ENCODE measurements at regions not wholly inside any gene's neighbourhood (a gene's known extent, or its start where the extent isn't known, plus 50 kb on each side); places are given as distances from the start of the nearest gene placed in this dataset.
A peak's percentile ranks its signal among the peaks of the same experiment; 100 is the strongest.

DNA sequence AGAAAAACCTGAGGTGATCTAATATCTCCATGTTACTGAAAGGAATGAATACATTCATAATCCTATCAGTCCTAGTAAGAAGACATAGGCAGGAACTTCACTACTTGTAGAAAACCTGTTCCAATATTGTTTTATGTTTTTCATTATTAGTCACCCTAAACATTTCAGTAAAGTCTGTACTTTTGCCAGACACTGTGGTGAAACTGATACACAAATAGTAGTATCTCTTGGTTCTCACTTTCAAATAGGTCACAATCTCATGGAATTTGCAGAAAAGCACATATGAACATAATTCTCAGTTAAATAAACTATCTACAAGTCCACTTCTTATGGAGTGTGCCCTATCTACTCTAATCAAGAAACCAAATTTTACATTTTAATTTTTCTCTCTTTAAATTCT is 88.3 kb upstream of the PCDH9 start:
- H3K9me3 ChIP-seq (replicated peaks; ENCODE audit: insufficient read depth, low read length) = no peaks in the 10 kb centered on the region
- no peak for DNase-seq
- TF ChIP-seq EZH2phosphoT487 (IDR thresholded peaks at IDR 0.05; ENCODE audit: low read length) = no peak
- TF ChIP-seq, protein P1, sequence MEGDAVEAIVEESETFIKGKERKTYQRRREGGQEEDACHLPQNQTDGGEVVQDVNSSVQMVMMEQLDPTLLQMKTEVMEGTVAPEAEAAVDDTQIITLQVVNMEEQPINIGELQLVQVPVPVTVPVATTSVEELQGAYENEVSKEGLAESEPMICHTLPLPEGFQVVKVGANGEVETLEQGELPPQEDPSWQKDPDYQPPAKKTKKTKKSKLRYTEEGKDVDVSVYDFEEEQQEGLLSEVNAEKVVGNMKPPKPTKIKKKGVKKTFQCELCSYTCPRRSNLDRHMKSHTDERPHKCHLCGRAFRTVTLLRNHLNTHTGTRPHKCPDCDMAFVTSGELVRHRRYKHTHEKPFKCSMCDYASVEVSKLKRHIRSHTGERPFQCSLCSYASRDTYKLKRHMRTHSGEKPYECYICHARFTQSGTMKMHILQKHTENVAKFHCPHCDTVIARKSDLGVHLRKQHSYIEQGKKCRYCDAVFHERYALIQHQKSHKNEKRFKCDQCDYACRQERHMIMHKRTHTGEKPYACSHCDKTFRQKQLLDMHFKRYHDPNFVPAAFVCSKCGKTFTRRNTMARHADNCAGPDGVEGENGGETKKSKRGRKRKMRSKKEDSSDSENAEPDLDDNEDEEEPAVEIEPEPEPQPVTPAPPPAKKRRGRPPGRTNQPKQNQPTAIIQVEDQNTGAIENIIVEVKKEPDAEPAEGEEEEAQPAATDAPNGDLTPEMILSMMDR (IDR thresholded peaks at IDR 0.05; ENCODE audit: low read length) = no peak
- no peak for TF ChIP-seq EZH2 (optimal IDR thresholded peaks at IDR 0.05; ENCODE audit: low read depth, low read length)
- no peak overlapping the region for H3K4me2 ChIP-seq (ENCODE audit: low read depth, low read length)
- no peaks in the 10 kb centered on the region for H4K20me1 ChIP-seq (ENCODE audit: insufficient read depth, low read length)
- no peak overlapping the region for H3K4me3 ChIP-seq (ENCODE audit: low read length)
- H3K9me2 ChIP-seq (replicated peaks; ENCODE audit: insufficient read depth, low read length) = no peaks in the 10 kb centered on the region
- no peaks in the 10 kb centered on the region for H3F3A ChIP-seq (ENCODE audit: insufficient read depth, low read length)
- no peak overlapping the region for H3K9ac ChIP-seq (ENCODE audit: low read length)
- no peaks in the 10 kb centered on the region for H3K27me3 ChIP-seq (replicated peaks; ENCODE audit: insufficient read depth, low read length)
- H3K36me3 ChIP-seq (replicated peaks; ENCODE audit: insufficient read depth, low read length) = no peaks in the 10 kb centered on the region
- H3K4me1 ChIP-seq (ENCODE audit: low read length) = no peaks in the 10 kb centered on the region
- no peaks in the 10 kb centered on the region for H3K79me2 ChIP-seq (ENCODE audit: low read length)
- no peak overlapping the region for H3K27ac ChIP-seq (ENCODE audit: low read length)
- H2AFZ ChIP-seq (ENCODE audit: low read length) = no peak overlapping the region

DNA sequence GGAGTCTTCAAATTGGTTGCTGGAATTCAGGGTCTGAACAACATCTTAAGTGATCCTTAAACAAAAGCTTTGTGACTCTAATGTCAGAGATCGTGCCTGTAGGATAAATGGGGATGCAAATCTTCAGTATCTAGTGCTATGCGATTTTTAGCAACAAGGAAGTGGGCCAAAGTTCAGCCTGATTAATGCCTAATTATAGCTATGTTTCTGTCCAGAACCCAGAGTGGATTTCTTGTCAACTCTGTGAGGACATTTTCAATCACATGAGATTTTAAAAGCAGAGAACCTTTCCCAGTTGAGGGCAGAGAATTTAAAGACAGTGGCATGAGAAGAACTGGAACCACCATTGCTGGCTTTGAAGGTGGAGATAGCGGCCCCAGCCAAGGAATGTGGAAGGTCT is 84.3 kb upstream of the PCDH9 start:
- TF ChIP-seq, protein P1 (IDR thresholded peaks at IDR 0.05; ENCODE audit: low read length) = no peak
- TF ChIP-seq EZH2 (optimal IDR thresholded peaks at IDR 0.05; ENCODE audit: low read depth, low read length) (no peak), EZH2phosphoT487 (IDR thresholded peaks at IDR 0.05; ENCODE audit: low read length) (no peak)
- H2AFZ ChIP-seq (ENCODE audit: low read length) = no peak overlapping the region

DNA sequence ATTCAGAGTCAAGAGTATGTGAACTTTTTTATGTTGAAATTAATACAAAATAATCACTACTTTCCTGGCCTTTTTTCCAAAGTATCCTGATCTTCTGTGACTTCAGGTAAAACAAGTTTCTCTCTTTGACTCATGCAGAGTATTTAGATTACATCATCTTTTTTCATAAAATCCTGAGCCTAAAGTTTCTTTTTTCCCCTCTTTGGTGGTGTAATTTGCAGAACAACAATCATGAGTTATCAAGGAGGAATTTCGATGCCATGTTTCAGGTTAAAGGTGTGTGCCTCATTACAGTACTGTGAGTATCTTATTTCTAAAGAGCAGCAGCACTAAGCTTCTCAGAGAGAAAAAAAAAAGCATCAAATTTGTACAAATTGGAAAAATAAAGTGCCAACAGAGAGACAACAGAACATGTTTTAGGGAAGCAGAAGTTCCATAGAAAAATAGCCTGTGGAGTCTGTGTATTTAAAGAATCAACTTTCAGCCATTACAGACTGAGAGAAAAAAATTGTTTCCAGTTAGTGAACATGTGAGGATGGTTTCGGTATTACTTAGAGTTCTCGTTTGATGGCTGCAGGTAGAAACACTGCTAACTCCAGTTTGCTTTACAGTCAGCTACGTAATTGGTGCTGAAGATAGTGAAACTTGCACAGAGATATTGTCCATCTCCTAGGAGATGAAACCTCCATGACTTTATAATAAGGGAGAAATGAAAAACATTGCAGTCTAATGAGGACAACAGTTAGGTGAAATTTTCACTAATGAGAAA is 78.1 kb upstream of the PCDH9 start:
- Histone ChIP-seq H3K4me2 (ENCODE audit: low read depth, low read length) (peak overlapping the region; percentile 9; the same call in 1 of the 2 replicates), H3K27ac (ENCODE audit: low read length) (peak overlapping the region; percentile 3; the same call in 1 of the 2 replicates), H2AFZ (ENCODE audit: low read length) (no peak overlapping the region), H3K9me2 (replicated peaks; ENCODE audit: insufficient read depth, low read length) (no peaks in the 10 kb centered on the region), H3K36me3 (replicated peaks; ENCODE audit: insufficient read depth, low read length) (no peaks in the 10 kb centered on the region), H3F3A (ENCODE audit: insufficient read depth, low read length) (no peaks in the 10 kb centered on the region), H3K9me3 (replicated peaks; ENCODE audit: insufficient read depth, low read length) (no peaks in the 10 kb centered on the region), H3K4me1 (ENCODE audit: low read length) (no peaks in the 10 kb centered on the region), H4K20me1 (ENCODE audit: insufficient read depth, low read length) (no peaks in the 10 kb centered on the region), H3K9ac (ENCODE audit: low read length) (no peak overlapping the region), H3K79me2 (ENCODE audit: low read length) (no peaks in the 10 kb centered on the region), H3K4me3 (ENCODE audit: low read length) (no peak overlapping the region), H3K27me3 (replicated peaks; ENCODE audit: insufficient read depth, low read length) (no peaks in the 10 kb centered on the region)
- DNase-seq = peak; percentile 40
- TF ChIP-seq EZH2 (optimal IDR thresholded peaks at IDR 0.05; ENCODE audit: low read depth, low read length) = no peak
- TF ChIP-seq, protein P1 (IDR thresholded peaks at IDR 0.05; ENCODE audit: low read length) = no peak
- no peak for TF ChIP-seq EZH2phosphoT487 (IDR thresholded peaks at IDR 0.05; ENCODE audit: low read length)

More for the DNA sequence above, 84.3 kb upstream of the PCDH9 start:
- no peaks in the 10 kb centered on the region for H4K20me1 ChIP-seq (ENCODE audit: insufficient read depth, low read length)
- H3K4me1 ChIP-seq (ENCODE audit: low read length) = no peaks in the 10 kb centered on the region
- no peaks in the 10 kb centered on the region for H3K9me2 ChIP-seq (replicated peaks; ENCODE audit: insufficient read depth, low read length)
- H3K9me3 ChIP-seq (replicated peaks; ENCODE audit: insufficient read depth, low read length) = no peaks in the 10 kb centered on the region
- no peaks in the 10 kb centered on the region for H3F3A ChIP-seq (ENCODE audit: insufficient read depth, low read length)
- DNase-seq = no peak
- H3K27me3 ChIP-seq (replicated peaks; ENCODE audit: insufficient read depth, low read length) = no peaks in the 10 kb centered on the region
- H3K36me3 ChIP-seq (replicated peaks; ENCODE audit: insufficient read depth, low read length) = no peaks in the 10 kb centered on the region
- no peak overlapping the region for H3K27ac ChIP-seq (ENCODE audit: low read length)
- H3K9ac ChIP-seq (ENCODE audit: low read length) = no peak overlapping the region
- no peak overlapping the region for H3K4me2 ChIP-seq (ENCODE audit: low read depth, low read length)
- no peak overlapping the region for H3K4me3 ChIP-seq (ENCODE audit: low read length)
- H3K79me2 ChIP-seq (ENCODE audit: low read length) = no peaks in the 10 kb centered on the region
